NCI-H1417 (cell line): ENCODE measurements at regions not wholly inside any gene's neighbourhood (a gene's known extent, or its start where the extent isn't known, plus 50 kb on each side); places are given as distances from the start of the nearest gene placed in this dataset.
A peak's percentile ranks its signal among the peaks of the same experiment; 100 is the strongest.
"Not testable (repeated sequence)": the region's sequence is repeated elsewhere in the genome, so short reads cannot be mapped to it uniquely, and the experiment has no call there.

ENCODE experiments used
- DNase-seq, 3 experiments: peaks; one replicate each; lab custom pipeline; 2025; lab: John Stamatoyannopoulos, UW

DNA sequence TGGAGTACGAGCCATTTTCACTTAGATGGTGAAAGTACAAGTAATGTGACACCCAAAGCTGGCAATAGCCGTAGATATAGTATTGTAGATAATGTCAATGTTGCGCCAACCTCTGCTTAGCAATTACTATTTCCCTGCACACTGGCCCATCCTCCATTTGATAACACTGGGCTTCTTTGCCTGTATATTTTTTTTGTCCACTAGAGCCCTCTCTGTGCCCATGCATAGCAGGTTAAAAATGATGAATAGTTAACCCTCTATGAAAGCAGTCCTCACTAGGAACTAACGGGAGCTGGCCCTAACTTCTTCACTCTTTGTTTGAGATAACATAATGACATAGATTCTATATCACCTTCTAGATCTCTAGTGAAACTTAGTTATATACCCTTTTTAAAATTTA is 416.8 kb downstream of the TUSC1 start:
- DNase-seq, result no peak

DNA sequence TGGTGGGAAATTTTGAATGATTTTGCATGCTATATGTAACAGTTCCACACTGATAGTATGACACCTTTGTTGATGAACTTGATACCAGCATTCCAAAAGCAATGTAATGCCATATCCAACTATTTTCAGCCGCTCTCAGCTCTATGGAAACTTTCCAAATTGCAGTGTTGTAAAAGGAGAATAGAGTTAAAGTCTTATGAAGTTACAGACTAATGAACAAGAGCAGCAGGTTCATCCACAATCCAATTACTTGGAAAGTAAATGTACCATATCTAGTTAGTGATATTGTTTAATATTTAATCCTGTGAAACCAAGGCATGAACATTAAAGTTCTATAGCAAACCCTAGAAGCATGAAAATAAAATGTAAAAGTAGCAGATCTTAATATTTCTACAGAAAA is 418.2 kb downstream of the TUSC1 start:
- no peak for DNase-seq

- DNase-seq, result no peak
Measured at GRCh38 chr9:25255216-25255615, 423.0 kb downstream of the TUSC1 start.

- DNase-seq, result no peak
Measured at GRCh38 chr9:25254051-25254450, 424.2 kb downstream of the TUSC1 start.

DNA sequence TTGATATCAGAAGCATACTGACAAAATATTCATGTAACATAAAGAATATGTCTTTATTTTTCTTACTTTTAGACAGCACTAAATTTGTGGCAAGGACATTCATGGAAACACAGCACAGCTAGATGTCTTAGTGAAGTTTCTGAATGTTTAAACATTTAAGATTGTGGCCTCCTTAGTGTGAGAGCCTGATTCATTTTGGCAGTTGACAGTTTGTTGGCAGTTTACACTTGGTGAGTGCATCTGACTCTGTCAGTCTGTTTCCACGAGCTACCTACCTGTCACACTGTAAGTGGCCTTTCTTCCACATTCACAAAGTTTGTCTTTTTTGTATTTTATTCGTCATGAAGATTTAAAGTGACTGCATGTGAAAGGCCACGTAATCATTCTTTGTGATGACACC is 436.8 kb downstream of the TUSC1 start:
- DNase-seq, result no peak

- DNase-seq, result no peak
Measured at GRCh38 chr9:25226901-25227686, 451.1 kb downstream of the TUSC1 start.

DNA sequence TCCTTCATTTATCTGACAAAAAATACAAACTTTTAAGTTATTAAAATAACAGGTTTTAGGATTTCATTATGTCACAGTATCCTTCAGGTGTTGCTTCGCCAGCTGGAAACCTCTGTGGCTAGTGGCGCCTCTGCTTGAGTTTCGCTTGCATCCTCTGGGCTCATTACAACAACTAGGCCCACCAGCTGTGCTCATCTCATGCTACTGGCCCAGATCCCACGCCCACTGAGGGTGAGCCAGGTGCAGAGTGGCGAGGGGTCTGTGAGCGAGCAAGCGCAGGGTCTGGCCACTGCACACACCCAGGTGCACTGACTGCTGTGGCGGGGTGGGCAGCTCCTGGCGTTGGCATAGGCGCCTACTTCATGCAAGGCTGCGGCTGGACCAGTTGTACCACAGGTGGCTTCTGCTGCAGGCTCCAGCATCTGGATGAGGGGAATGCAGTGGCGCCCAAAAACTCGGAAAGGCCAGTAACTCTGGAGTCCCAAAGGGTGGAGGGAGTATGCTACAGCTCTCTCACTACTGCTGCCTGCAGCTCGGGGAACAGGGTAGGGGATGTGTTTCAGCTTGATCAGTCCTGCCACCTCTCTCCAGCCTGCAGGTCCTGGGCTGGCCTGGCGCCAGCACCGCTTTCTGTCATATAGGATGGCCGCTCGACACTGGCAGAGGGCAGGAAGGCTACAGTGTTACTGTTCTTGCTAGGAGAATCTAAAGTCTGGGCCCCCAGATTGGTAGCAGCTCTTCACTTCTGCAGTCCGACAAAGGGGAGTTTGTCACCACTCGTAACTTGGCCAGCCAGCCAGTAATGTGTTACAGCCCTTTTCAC is 452.1 kb downstream of the TUSC1 start:
- no peak for DNase-seq

GRCh38 chr9:25224996-25225395 is 453.2 kb downstream of the TUSC1 start:
- no peak for DNase-seq

DNA sequence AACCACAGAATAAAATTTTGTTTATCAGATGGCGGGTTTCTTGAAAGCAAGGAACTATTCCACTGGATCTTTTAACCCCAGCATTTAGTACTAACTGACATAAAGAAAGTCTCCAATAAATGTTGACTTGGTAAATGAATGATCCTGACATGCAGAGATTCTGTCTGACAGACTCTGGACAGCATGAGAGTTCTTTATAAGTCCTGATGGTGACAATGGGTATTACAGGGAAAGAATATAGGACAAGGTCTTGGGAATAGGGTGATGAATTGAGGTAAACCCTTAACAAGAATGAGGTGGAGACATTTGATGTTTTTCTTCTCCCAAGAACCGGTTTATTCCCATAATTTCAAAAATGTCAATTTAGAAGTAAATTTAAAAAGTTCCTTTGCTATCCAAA is 453.9 kb downstream of the TUSC1 start:
- no peak for DNase-seq

DNA sequence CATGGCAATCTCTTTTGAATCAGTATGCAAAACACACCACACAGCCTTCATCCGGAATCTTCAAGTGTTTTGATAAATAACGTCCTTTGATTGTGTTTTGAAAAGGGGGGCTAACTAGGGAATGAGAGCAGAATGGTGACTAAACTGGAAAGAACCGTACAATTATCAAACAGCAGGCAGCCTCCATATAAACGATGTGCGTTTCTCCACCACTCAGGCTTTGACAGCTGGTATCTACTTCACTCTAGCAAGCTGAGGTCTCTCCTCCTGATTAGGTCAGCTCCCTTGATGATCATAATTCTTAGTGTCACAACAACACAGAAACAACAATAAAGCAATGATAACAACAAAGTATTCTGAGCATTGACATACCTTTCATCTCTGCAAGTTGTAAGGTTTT is 465.9 kb downstream of the TUSC1 start:
- DNase-seq, result peak in 1 of 3 experiments; percentile 2

DNA sequence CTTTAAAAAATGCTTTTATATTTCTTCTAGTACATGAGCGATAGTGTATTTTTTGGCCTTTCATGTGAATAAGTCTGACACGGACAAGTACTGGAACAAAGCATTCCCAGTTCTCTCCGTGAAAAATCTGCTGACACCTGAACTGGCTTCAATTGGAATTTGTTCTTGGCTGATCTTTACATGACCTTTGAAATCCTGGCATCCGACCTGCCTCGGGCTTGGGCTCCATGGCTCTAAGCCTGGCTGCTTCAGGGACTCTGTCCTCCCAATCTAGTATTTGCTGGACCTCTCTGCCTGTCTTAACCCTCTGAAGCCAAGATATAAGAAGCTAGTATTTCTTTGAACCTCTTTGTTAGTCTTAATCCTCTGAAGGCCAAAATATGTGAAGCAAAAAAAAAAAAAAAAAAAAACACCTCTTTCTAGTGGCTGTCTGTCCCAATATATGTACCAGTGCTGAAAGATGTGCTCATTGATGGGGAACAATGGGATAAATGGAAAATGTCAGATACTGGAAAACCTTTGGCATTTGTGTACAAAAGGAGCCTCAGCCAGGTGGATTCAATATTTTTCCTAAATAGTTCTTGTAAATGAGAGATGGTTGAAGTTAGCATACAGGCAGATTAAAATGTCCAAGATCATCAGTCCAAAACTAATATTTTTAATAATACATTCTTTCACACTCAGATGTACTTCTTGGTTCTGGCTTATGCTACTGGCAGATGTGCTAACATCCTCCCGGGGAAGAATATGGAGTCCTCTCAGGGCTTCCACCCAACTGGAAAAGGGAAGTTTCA is 470.6 kb downstream of the TUSC1 start:
- DNase-seq, result no peak

DNA sequence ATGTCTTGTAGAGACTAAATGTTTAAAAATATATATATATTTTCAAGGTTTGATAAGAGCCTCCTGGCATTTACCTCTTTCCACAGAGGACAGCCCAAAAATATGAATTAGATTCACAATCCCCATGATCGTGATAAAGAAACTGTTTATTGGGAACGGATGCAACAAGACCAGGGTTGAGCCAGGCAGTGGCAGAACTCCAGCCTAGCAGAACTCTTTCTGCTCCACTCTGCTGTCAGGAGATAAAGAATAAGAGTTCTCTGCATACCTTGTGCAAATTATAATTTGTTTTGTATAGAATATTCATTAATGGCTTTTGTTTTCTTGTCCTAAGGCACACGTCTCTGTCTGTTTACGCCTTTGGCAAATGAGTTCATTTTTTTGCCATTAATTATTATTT is 472.2 kb downstream of the TUSC1 start:
- no peak for DNase-seq

GRCh38 chr9:25205285-25205684 is 473.0 kb downstream of the TUSC1 start:
- no peak for DNase-seq

GRCh38 chr9:25177858-25178257 is 500.4 kb downstream of the TUSC1 start:
- DNase-seq, result no peak

DNA sequence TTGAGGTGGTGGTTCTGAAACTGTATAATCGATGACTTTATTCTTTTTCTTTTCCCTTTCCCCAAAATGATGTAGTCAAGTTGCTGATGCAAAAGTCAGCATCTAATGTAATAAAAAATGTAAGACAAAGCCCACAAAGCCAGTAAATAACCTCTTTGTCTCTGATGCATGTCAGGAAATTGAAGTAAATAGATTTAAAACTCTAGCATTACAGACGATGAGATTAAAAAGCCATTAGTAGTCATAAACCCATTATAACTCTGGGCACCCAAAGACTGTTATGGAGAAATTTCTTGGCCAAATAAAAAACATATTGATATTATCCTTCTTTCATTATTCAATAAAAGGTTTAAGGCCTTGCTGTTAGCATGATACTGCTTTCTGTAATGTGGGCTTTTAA is 548.7 kb downstream of the TUSC1 start:
- no peak for DNase-seq

- no peak for DNase-seq
Measured at GRCh38 chr9:25121811-25122210, 556.4 kb downstream of the TUSC1 start.

- DNase-seq, result no peak
Measured at GRCh38 chr9:25119041-25119440, 559.2 kb downstream of the TUSC1 start.

- DNase-seq, result no peak
Measured at GRCh38 chr9:25117791-25118190, 560.5 kb downstream of the TUSC1 start.

DNA sequence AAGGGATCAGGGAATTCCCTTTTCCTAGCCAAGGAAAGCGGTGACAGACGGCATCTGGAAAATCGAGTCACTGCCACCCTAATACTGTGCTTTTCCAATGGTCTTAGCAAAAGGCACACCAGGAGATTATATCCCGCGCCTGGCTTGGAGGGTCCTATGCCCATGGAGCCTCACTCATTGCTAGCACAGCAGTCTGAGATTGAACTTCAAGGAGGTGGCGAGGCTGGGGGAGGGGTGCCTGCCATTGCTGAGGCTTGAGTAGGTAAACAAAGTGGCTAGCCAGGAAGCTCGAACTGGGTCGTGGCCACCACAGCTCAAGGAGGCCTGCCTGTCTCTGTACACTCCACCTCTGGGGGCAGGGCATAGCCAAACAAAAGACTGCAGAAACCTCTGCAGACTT is 556.5 kb upstream of the IZUMO3 start:
- not testable (repeated sequence) for DNase-seq

DNA sequence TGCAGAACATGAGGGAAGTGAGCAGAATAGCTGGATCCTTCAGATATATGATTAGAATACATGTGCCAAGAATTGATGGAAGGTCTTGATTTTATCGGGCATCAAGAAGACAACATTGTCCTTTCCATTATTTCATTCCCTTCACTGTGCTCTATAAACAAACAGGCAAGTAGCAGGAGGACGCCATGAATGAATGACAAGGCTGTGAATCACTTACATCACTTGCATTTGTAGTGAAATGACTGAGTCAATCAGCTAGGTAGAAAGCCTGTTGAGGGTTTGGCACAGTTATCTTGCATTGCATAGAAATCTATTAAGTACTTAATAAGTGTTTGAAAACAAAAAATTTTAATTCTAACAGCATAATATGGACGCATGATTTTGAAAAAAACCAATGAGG is 548.8 kb upstream of the IZUMO3 start:
- no peak for DNase-seq

- DNase-seq, result no peak
Measured at GRCh38 chr9:25078202-25078601, 532.5 kb upstream of the IZUMO3 start.

GRCh38 chr9:25048098-25048724 is 502.5 kb upstream of the IZUMO3 start:
- no peak for DNase-seq
